K562 (cell line): ENCODE measurements at regions not wholly inside any gene's neighbourhood (a gene's known extent, or its start where the extent isn't known, plus 50 kb on each side); places are given as distances from the start of the nearest gene placed in this dataset.

ENCODE experiments used
- ATAC-seq: fragments of 200-7000 bp; cut with Tn5 transposase; 3 replicates; pipeline ENCODE4 v1.9.1; 2020; ENCODE audit warnings: moderate library complexity
- BruUV-seq: library from RNA; stranded (reverse); fragments of 400-500 nt; replicated peaks from 2 replicates; lab custom pipeline; 2021; lab: Mats Ljungman, UMichigan
- CTCF ChIA-PET: fragments of 300-600 bp; formaldehyde crosslinking; extraction: SDS; loops from one replicate; lab custom pipeline; 2021; ENCODE audit warnings: low intra/inter-chr PET ratio; lab: Yijun Ruan, JAX
- POLR2A ChIA-PET: fragments of 300-600, 350-650 bp; sonication (Branson Sonifier 250); formaldehyde crosslinking; extraction: SDS; loops from one replicate; lab custom pipeline; 2021; ENCODE audit warnings: antibody characterized with exemption, inconsistent platforms; lab: Yijun Ruan, JAX
- DNase-seq, 4 experiments: peaks; one replicate each; pipeline versions ENCODE4 v3.0.0 to v3.0.0-alpha.2; 2011 to 2018; ENCODE audit warnings: low spot score in 3 of 4, mixed read lengths in 3 of 4; ENCODE audit errors: extremely low read depth in 1 of 4
- FAIRE-seq: peaks from 2 replicates; lab custom pipeline; 2011; peaks lifted over from hg19 to GRCh38; lab: Jason Lieb, UNC
- H2AFZ ChIP-seq: 2 replicates; pipeline ENCODE4 v1.6.0; 2011; ENCODE audit warnings: low read depth, low read length, control low read depth, inconsistent platforms
- H3K27ac ChIP-seq: fragments of 200-600 bp; 3 replicates; pipeline ENCODE4 v1.8.0; 2011; ENCODE audit warnings: low read depth, mild to moderate bottlenecking, control low read depth, inconsistent platforms, low read length, moderate library complexity, mixed read lengths; ENCODE audit errors: extremely low read depth
- H3K27me3 ChIP-seq, 2 experiments: fragments of 300-600 bp in 1 of 2; 2 replicates in 1 of 2; 3 replicates in 1 of 2; pipeline versions ENCODE4 v1.6.0 to v1.8.0; 2011; ENCODE audit warnings: inconsistent platforms in 2 of 2, low read length in 2 of 2, mild to moderate bottlenecking in 1 of 2, mixed read lengths in 1 of 2, moderate library complexity in 1 of 2; ENCODE audit not compliant: control insufficient read depth in 2 of 2, insufficient read depth in 2 of 2
- H3K36me3 ChIP-seq: fragments of 300-600 bp; 3 replicates; pipeline ENCODE4 v1.8.0; 2011; ENCODE audit warnings: mild to moderate bottlenecking, low read length, inconsistent platforms; ENCODE audit not compliant: control insufficient read depth, insufficient read depth
- H3K4me1 ChIP-seq, 2 experiments: fragments of 200-600 bp in 1 of 2; replicated peaks in 1 of 2; 2 replicates in 1 of 2; 3 replicates in 1 of 2; pipeline versions ENCODE4 v1.5.1 to v1.8.0; 2011; ENCODE audit warnings: inconsistent platforms in 2 of 2, low read length in 2 of 2, mild to moderate bottlenecking in 1 of 2, mixed read lengths in 1 of 2, moderate library complexity in 1 of 2; ENCODE audit not compliant: control insufficient read depth in 2 of 2, insufficient read depth in 2 of 2
- H3K4me2 ChIP-seq: 2 replicates; pipeline ENCODE4 v1.6.1; 2011; ENCODE audit warnings: low read length, control low read depth, inconsistent platforms, mixed read lengths; ENCODE audit not compliant: insufficient read depth
- H3K4me3 ChIP-seq: fragments of 200-600 bp; sonication (generic), shearing (Covaris generic); 2 replicates; pipeline ENCODE4 v1.5.1; 2016; ENCODE audit warnings: control low read depth, inconsistent platforms
- H3K79me2 ChIP-seq: fragments of 200-600 bp; 3 replicates; pipeline ENCODE4 v1.8.0; 2011; ENCODE audit warnings: low read length, inconsistent platforms; ENCODE audit not compliant: control insufficient read depth, insufficient read depth
- H3K9ac ChIP-seq, 2 experiments: 2 replicates each; pipeline versions ENCODE4 v1.6.0 to v1.6.1; 2011; ENCODE audit warnings: low read depth in 2 of 2, low read length in 2 of 2, control low read depth in 1 of 2, inconsistent platforms in 1 of 2, mild to moderate bottlenecking in 1 of 2, mixed read lengths in 1 of 2; ENCODE audit not compliant: insufficient read depth in 1 of 2
- H3K9me1 ChIP-seq: one replicate; pipeline ENCODE4 v1.6.0; 2011; ENCODE audit warnings: inconsistent platforms, mild to moderate bottlenecking, low read length, moderate library complexity; ENCODE audit not compliant: control insufficient read depth, insufficient read depth
- H3K9me3 ChIP-seq: replicated peaks from 2 replicates; pipeline ENCODE4 v1.5.1; 2011; ENCODE audit warnings: low read depth, low read length, inconsistent platforms; ENCODE audit not compliant: control insufficient read depth, insufficient read depth
- H4K20me1 ChIP-seq: replicated peaks from 2 replicates; pipeline ENCODE4 v1.6.1; 2011; ENCODE audit warnings: low read length, inconsistent platforms, mixed read lengths; ENCODE audit not compliant: control insufficient read depth, insufficient read depth
- EP400 ChIP-seq: fragments of 450-650 bp; IDR thresholded peaks from 2 replicates; pipeline ENCODE4 v1.6.1; 2017; ENCODE audit warnings: antibody characterized with exemption, mild to moderate bottlenecking, moderate library complexity
- GABPA ChIP-seq: fragments of 200-800 bp; sonication (Bioruptor generic); conservative IDR thresholded peaks from 2 replicates; pipeline ENCODE4 v1.6.1; 2016; ENCODE audit warnings: low read depth, missing genetic modification characterization, missing compliant biosample characterization
- JUN ChIP-seq, 2 experiments: sonication (generic) in 1 of 2; formaldehyde crosslinking in 1 of 2; IDR thresholded peaks; 2 replicates each; pipeline versions ENCODE4 v1.6.1 to v1.8.0; 2012 to 2022; ENCODE audit warnings: borderline replicate concordance in 2 of 2, mild to moderate bottlenecking in 2 of 2, improper control_type of control experiment in 1 of 2, low read depth in 1 of 2, low read length in 1 of 2, missing genetic modification reagents in 1 of 2
- TCF3 ChIP-seq: sonication (generic); formaldehyde crosslinking; IDR thresholded peaks from 2 replicates; pipeline ENCODE4 v1.4.0; 2020; ENCODE audit warnings: mild to moderate bottlenecking, missing genetic modification reagents
- ZNF23 ChIP-seq: fragments of 250-450 bp; sonication (Bioruptor Pico); IDR thresholded peaks from 2 replicates; pipeline ENCODE4 v1.4.0; 2020; ENCODE audit warnings: mild to moderate bottlenecking
- ZNF436 ChIP-seq: fragments of 250-450, 450-650 bp; sonication (Bioruptor Pico); formaldehyde crosslinking; IDR thresholded peaks from 2 replicates; pipeline ENCODE4 v1.7.0; 2020; ENCODE audit warnings: mild to moderate bottlenecking
- WGBS: fragments of 100-300 bp; shearing (Covaris generic); methylation state at CpG from one replicate; pipeline ENCODE4 v1.1.6; 2016; ENCODE audit warnings: low coverage, mixed read lengths; ENCODE audit not compliant: insufficient coverage; ENCODE audit errors: missing lambda C conversion rate; 5-methylcytosine and 5-hydroxymethylcytosine counted together
- in situ Hi-C: fragments of 300-500 bp; cut with MboI; formaldehyde crosslinking; loops from 4 replicates; pipeline ENCODE4 v1.15.0; 2018; ENCODE audit warnings: inconsistent platforms, mixed read lengths
- intact Hi-C: fragments of 100-400 bp; cut with micrococcal nuclease; formaldehyde crosslinking; loops from 2 replicates; pipeline ENCODE4 v1.14.2; 2022
- TF ChIP-seq, protein P1 (sequence below), 3 experiments: fragments of 200-800 bp in 1 of 3; sonication (Bioruptor generic) in 1 of 3; sonication (generic) in 1 of 3; formaldehyde crosslinking in 1 of 3; IDR thresholded peaks; 2 replicates each; pipeline versions ENCODE4 v1.6.1 to v1.8.0; 2016 to 2022; ENCODE audit warnings: mild to moderate bottlenecking in 2 of 3, missing compliant biosample characterization in 2 of 3, missing genetic modification characterization in 2 of 3, missing genetic modification reagents in 1 of 3

DNA sequence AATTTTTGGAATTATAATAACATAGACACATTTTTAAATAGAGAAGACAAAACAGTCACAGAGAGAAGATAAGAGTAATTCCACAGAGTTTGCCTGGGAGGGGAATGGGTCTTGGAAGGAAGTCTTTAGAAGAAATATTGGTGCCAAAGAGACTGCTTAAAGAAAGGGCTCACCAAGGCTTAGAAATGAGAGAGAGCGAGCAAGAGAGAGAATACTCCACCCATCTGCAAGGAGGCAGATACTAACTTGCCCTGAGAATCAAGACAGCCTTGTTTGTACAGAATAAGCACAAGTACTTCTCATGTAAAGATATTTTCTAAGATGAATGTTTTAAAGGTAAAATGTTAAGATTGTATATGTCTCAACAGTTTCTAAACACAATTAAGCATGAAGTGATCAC lies 165.5 kb downstream of the SLC38A4 start:
- 83% methylated on average over 1 of the region's 1 CpG for WGBS
- no TSS peak for BruUV-seq
- DNase-seq (no peak), FAIRE-seq (no peak), ATAC-seq (no peak)
- in situ Hi-C loops: loop anchor here (10.0 kb wide), 1 partner anchor 305 kb away; no protein-coding TSS in a partner anchor
- Histone ChIP-seq H3K9me3 (no peaks in the 10 kb centered on the region), H3K36me3 (no peaks in the 10 kb centered on the region), H3K27ac (no peak overlapping the region), H3K79me2 (no peaks in the 10 kb centered on the region), H3K4me1 (peaks cover 0 to 18% of the 10 kb centered on the region in 2 experiments; a peak in 3 of 5 replicates), H3K9me1 (no peaks in the 10 kb centered on the region), H3K4me3 (no peak overlapping the region), H3K4me2 (no peak overlapping the region), H3K27me3 (no peaks in the 10 kb centered on the region), H2AFZ (no peak overlapping the region; the same call in 1 of the 2 replicates), H3K9ac (no peak overlapping the region), H4K20me1 (no peaks in the 10 kb centered on the region)
- TF ChIP-seq ZNF23 (no peak), ZNF436 (CRISPR knock-in tag) (no peak), JUN (IDR thresholded peaks at IDR 0.05; ENCODE audit: borderline replicate concordance, low read depth, low read length) (no peak), JUN (CRISPR knock-in tag; IDR thresholded peaks at IDR 0.05; ENCODE audit: borderline replicate concordance) (no peak), EP400 (no peak), TCF3 (CRISPR knock-in tag) (no peak), GABPA (tag) (no peak)
- TF ChIP-seq, protein P1, sequence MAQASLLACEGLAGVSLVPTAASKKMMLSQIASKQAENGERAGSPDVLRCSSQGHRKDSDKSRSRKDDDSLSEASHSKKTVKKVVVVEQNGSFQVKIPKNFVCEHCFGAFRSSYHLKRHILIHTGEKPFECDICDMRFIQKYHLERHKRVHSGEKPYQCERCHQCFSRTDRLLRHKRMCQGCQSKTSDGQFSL (CRISPR knock-in tag; IDR thresholded peaks at IDR 0.05): no peak
- TF ChIP-seq, protein P1 (tag; IDR thresholded peaks at IDR 0.05): no peak
- POLR2A ChIA-PET: no interaction called here
- CTCF ChIA-PET: interaction anchor here (0.6 kb wide), 1 partner anchor 196 kb away, joined by 3 read pairs; no protein-coding TSS in a partner anchor
- intact Hi-C loops: loop anchor here (2.0 to 10.0 kb wide), 3 partner anchors 135 to 303 kb away; no protein-coding TSS in a partner anchor
